GM12864 (cell line): ENCODE measurements at regions not wholly inside any gene's neighbourhood (a gene's known extent, or its start where the extent isn't known, plus 50 kb on each side); places are given as distances from the start of the nearest gene placed in this dataset.

Experiments
- DNase-seq: peaks from one replicate; pipeline ENCODE4 v3.0.0-alpha.2; 2011; ENCODE audit warnings: low read depth
- H3K4me3 ChIP-seq: 2 replicates; pipeline ENCODE4 v1.5.1; 2011; ENCODE audit warnings: mild to moderate bottlenecking, low read depth, low read length, control low read depth
- CTCF ChIP-seq: IDR thresholded peaks from 2 replicates; pipeline ENCODE4 v1.5.1; 2011; ENCODE audit warnings: low read depth, mild to moderate bottlenecking, moderate library complexity, low read length, control low read depth, inconsistent platforms; ENCODE audit errors: missing control alignments

DNA sequence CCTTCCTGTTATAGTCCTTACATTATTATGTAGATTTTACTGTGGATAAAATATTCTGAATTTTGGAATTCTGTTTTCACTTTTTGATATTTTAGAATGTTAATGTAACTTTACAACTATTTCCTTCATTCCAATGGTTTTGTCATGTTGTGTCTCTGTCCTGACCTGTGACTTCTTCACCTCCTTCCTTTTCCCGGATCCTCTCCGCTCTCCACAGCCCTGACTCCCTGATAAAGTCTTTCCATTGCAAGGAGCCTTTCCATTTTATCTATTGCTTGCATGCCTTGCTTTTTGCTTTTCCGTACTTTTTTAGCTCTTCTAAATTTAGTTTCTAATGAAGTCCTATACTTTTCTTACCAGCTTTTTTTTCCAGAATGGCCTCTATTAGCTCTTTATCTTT lies 117.6 kb upstream of the ARRDC3 start:
- no peak overlapping the region for H3K4me3 ChIP-seq
- TF ChIP-seq CTCF, result no peak
- DNase-seq, result no peak

DNA sequence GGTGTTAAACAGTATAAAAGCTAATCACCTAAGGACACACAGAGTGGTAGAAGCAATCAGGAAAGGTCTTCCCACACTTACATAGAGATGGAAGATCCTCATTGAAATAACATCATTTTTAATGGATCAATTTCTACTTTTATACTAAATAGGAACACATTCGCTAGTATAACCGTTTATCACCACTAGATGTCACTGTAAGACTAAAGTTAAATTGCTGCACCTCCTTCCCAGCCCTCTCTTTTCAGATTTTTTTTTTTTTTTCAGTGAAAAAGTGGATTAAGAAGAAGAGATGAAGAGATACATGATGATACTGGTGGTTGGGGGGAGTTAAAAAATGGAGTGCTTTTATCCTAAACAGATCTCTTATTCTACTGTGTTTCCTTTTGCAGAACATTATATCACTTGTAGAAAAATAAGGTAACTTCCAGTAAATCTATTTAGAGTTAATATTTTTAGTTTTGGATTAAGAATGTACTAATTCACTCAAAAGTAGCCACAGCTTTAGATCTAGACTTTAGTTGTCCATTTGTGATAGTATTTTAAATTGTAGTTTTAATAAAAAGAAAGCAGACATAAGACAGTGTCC lies 116.9 kb upstream of the ARRDC3 start:
- H3K4me3 ChIP-seq, result no peak overlapping the region
- DNase-seq, result peak; percentile 7
- peak; percentile 45 for TF ChIP-seq CTCF

DNA sequence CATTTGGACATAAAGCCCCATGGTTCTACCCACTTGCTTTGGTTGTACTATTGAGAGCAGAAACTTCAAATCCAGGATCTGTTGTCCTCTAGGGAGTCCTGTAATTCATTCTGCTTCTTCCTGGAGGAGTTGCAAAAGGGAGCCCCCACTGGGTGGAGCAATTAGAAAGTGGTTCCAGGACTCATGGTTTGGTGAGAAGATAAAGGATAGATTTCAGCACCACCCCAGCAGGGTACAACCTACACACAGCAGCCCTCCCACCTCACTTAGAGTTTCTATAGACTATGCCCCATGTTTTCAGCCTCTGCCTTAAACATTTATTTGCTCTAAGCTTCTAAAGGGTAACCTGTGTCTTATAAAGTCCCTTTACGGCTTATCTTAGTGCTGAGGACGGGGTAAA lies 112.6 kb upstream of the ARRDC3 start:
- no peak for TF ChIP-seq CTCF
- DNase-seq, result no peak
- no peak overlapping the region for H3K4me3 ChIP-seq

- no peak for DNase-seq
- TF ChIP-seq CTCF, result no peak
Measured at GRCh38 chr5:91494447-91494996, 111.4 kb upstream of the ARRDC3 start.

GRCh38 chr5:91493086-91493485 lies 110.0 kb upstream of the ARRDC3 start:
- H3K4me3 ChIP-seq, result no peak overlapping the region
- DNase-seq, result no peak
- TF ChIP-seq CTCF, result no peak

More at GRCh38 chr5:91494447-91494996, 111.4 kb upstream of the ARRDC3 start:
- H3K4me3 ChIP-seq, result no peak overlapping the region

- no peak for TF ChIP-seq CTCF
- H3K4me3 ChIP-seq, result no peak overlapping the region
Measured at GRCh38 chr5:91491229-91491628, 108.1 kb upstream of the ARRDC3 start.

GRCh38 chr5:91490316-91490715 lies 107.2 kb upstream of the ARRDC3 start:
- DNase-seq, result no peak
- H3K4me3 ChIP-seq, result no peak overlapping the region
- no peak for TF ChIP-seq CTCF

More at GRCh38 chr5:91491229-91491628, 108.1 kb upstream of the ARRDC3 start:
- no peak for DNase-seq
